22Rv1 (cell line): ENCODE measurements at regions not wholly inside any gene's neighbourhood (a gene's known extent, or its start where the extent isn't known, plus 50 kb on each side); places are given as distances from the start of the nearest gene placed in this dataset.

ENCODE experiments used
- CTCF ChIP-seq: fragments of 450-650 bp; IDR thresholded peaks from 2 replicates; pipeline ENCODE4 v1.5.1; 2017; ENCODE audit warnings: mild to moderate bottlenecking
- ZFX ChIP-seq: fragments of 450-650 bp; IDR thresholded peaks from 2 replicates; pipeline ENCODE4 v1.6.1; 2017; ENCODE audit warnings: antibody characterized with exemption, borderline replicate concordance

GRCh38 chr2:160670618-160671017 is 177.0 kb upstream of the RBMS1 start:
- TF ChIP-seq CTCF (no peak), ZFX (no peak)
